GM23338 (cell line): ENCODE measurements at regions not wholly inside any gene's neighbourhood (a gene's known extent, or its start where the extent isn't known, plus 50 kb on each side); places are given as distances from the start of the nearest gene placed in this dataset.

Experiments
- ATAC-seq: fragments of 200-7000 bp; cut with Tn5 transposase; 3 replicates; pipeline ENCODE4 v1.9.1; 2020
- DNase-seq: peaks from one replicate; pipeline ENCODE4 v3.0.0-alpha.2; 2015; ENCODE audit warnings: low spot score
- H2AFZ ChIP-seq: fragments of 200-600 bp; sonication (generic); 2 replicates; pipeline ENCODE4 v1.8.0; 2016; ENCODE audit warnings: antibody characterized with exemption, mild to moderate bottlenecking, moderate library complexity
- H3F3A ChIP-seq: fragments of 200-600 bp; sonication (generic); replicated peaks from 2 replicates; pipeline ENCODE4 v1.8.0; 2017; ENCODE audit warnings: antibody characterized with exemption, mixed run types, low read depth
- H3K27ac ChIP-seq: fragments of 200-600 bp; sonication (generic); 2 replicates; pipeline ENCODE4 v1.6.1; 2016; ENCODE audit warnings: low read depth
- H3K27me3 ChIP-seq: fragments of 200-600 bp; sonication (generic); 2 replicates; pipeline ENCODE4 v1.8.0; 2016; ENCODE audit warnings: mild to moderate bottlenecking, mixed run types, moderate library complexity; ENCODE audit not compliant: insufficient read depth
- H3K36me3 ChIP-seq: fragments of 200-600 bp; sonication (generic); 2 replicates; pipeline ENCODE4 v1.8.0; 2016; ENCODE audit warnings: mild to moderate bottlenecking; ENCODE audit not compliant: insufficient read depth
- H3K4me1 ChIP-seq: fragments of 200-600 bp; sonication (generic); 2 replicates; pipeline ENCODE4 v1.8.0; 2016; ENCODE audit warnings: mild to moderate bottlenecking, moderate library complexity; ENCODE audit not compliant: insufficient read depth
- H3K4me2 ChIP-seq: fragments of 200-600 bp; sonication (generic); 2 replicates; pipeline ENCODE4 v1.7.1; 2017; ENCODE audit warnings: mixed run types
- H3K4me3 ChIP-seq: fragments of 200-600 bp; sonication (generic); 2 replicates; pipeline ENCODE4 v1.6.1; 2016; ENCODE audit warnings: mixed run types
- H3K79me2 ChIP-seq: fragments of 200-600 bp; sonication (generic); replicated peaks from 2 replicates; pipeline ENCODE4 v1.8.0; 2017; ENCODE audit warnings: mild to moderate bottlenecking; ENCODE audit not compliant: insufficient read depth
- H3K9me2 ChIP-seq: fragments of 200-600 bp; sonication (generic); 2 replicates; pipeline ENCODE4 v1.8.0; 2017; ENCODE audit not compliant: insufficient read depth
- H4K20me1 ChIP-seq: fragments of 200-600 bp; sonication (generic); replicated peaks from 2 replicates; pipeline ENCODE4 v1.8.0; 2017; ENCODE audit warnings: mild to moderate bottlenecking; ENCODE audit not compliant: insufficient read depth
- H3K27ac Mint-ChIP-seq: 2 replicates; pipeline ENCODE4 v1.8.0; 2020; ENCODE audit warnings: inconsistent platforms, mild to moderate bottlenecking, moderate library complexity, mixed read lengths
- H3K27me3 Mint-ChIP-seq: 3 replicates; pipeline ENCODE4 v1.8.0; 2022; ENCODE audit warnings: low read depth, mild to moderate bottlenecking, moderate library complexity, mixed read lengths, inconsistent platforms; ENCODE audit not compliant: insufficient read depth, poor library complexity
- H3K36me3 Mint-ChIP-seq: 3 replicates; pipeline ENCODE4 v1.8.0; 2021; ENCODE audit warnings: low read depth, mild to moderate bottlenecking, inconsistent platforms, moderate library complexity, mixed read lengths
- H3K4me1 Mint-ChIP-seq: 3 replicates; pipeline ENCODE4 v1.8.0; 2020; ENCODE audit warnings: mild to moderate bottlenecking, inconsistent platforms, mixed read lengths
- H3K4me3 Mint-ChIP-seq: 3 replicates; pipeline ENCODE4 v1.8.0; 2021; ENCODE audit warnings: moderate library complexity, mild to moderate bottlenecking, inconsistent platforms, mixed read lengths
- H3K9me3 Mint-ChIP-seq: 3 replicates; pipeline ENCODE4 v1.8.0; 2020; ENCODE audit warnings: moderate library complexity, mild to moderate bottlenecking, inconsistent platforms, mixed read lengths
- CREB1 ChIP-seq: fragments of 250-450 bp; sonication (Bioruptor Pico); IDR thresholded peaks from 2 replicates; pipeline ENCODE4 v1.5.0; 2020; ENCODE audit warnings: low read depth, mild to moderate bottlenecking, moderate library complexity
- CTCF ChIP-seq, 2 experiments: fragments of 200-600 bp in 1 of 2; sonication (generic) in 1 of 2; conservative IDR thresholded peaks; 2 replicates each; pipeline versions ENCODE4 v1.5.1 to v1.6.1; 2016 to 2017; ENCODE audit warnings: antibody characterized with exemption in 2 of 2, low read depth in 2 of 2, mild to moderate bottlenecking in 2 of 2, moderate library complexity in 1 of 2
- ETS1 ChIP-seq: IDR thresholded peaks from 2 replicates; pipeline ENCODE4 v1.6.1; 2016; ENCODE audit warnings: antibody characterized with exemption
- EZH2 ChIP-seq: fragments of 200-600 bp; sonication (generic); IDR thresholded peaks from one replicate; pipeline ENCODE4 v1.8.0; 2017; ENCODE audit warnings: antibody characterized with exemption, mild to moderate bottlenecking, low read depth; ENCODE audit not compliant: unreplicated experiment
- EZH2phosphoT487 ChIP-seq: fragments of 200-600 bp; sonication (generic); IDR thresholded peaks from one replicate; pipeline ENCODE4 v1.8.1; 2018; ENCODE audit warnings: antibody characterized with exemption; ENCODE audit not compliant: unreplicated experiment
- JUNB ChIP-seq: IDR thresholded peaks from one replicate; pipeline ENCODE4 v1.6.1; 2016; ENCODE audit warnings: antibody characterized with exemption; ENCODE audit not compliant: unreplicated experiment
- REST ChIP-seq: IDR thresholded peaks from one replicate; pipeline ENCODE4 v1.6.1; 2018; ENCODE audit warnings: antibody characterized with exemption; ENCODE audit not compliant: unreplicated experiment
- STAT1 ChIP-seq: IDR thresholded peaks from one replicate; pipeline ENCODE4 v1.6.1; 2016; ENCODE audit warnings: antibody characterized with exemption; ENCODE audit not compliant: unreplicated experiment
- ZNF331 ChIP-seq: fragments of 250-450 bp; sonication (Bioruptor Pico); IDR thresholded peaks from 2 replicates; pipeline ENCODE4 v1.5.0; 2020; ENCODE audit warnings: low read depth, mild to moderate bottlenecking, moderate library complexity
- ZNF462 ChIP-seq: fragments of 250-450 bp; sonication (Bioruptor Pico); IDR thresholded peaks from 2 replicates; pipeline ENCODE4 v1.5.0; 2020; ENCODE audit warnings: mild to moderate bottlenecking, moderate library complexity

GRCh38 chr6:92840246-92840930 is 579.0 kb downstream of the EPHA7 start (continued):
- no peak for TF ChIP-seq ZNF462 (CRISPR knock-in tag)

- Histone ChIP-seq H3K36me3 (no peaks in the 10 kb centered on the region), H3K4me3 (no peak overlapping the region), H2AFZ (no peak overlapping the region), H3F3A (no peaks in the 10 kb centered on the region), H3K79me2 (no peaks in the 10 kb centered on the region), H4K20me1 (no peaks in the 10 kb centered on the region), H3K9me2 (no peaks in the 10 kb centered on the region), H3K27me3 (no peaks in the 10 kb centered on the region), H3K4me1 (no peaks in the 10 kb centered on the region), H3K4me2 (no peak overlapping the region), H3K27ac (no peak overlapping the region)
- DNase-seq (no peak), ATAC-seq (no peak)
- Mint-ChIP-seq H3K4me3 (no peak overlapping the region), H3K4me1 (no peaks in the 10 kb centered on the region), H3K27me3 (no peaks in the 10 kb centered on the region), H3K27ac (no peak overlapping the region), H3K9me3 (peaks cover 12% of the 10 kb centered on the region; the same call in 2 of the 3 replicates), H3K36me3 (peaks cover 5% of the 10 kb centered on the region; the same call in 1 of the 3 replicates)
- no peak for TF ChIP-seq CTCF (conservative IDR thresholded peaks at IDR 0.05; ENCODE audit: low read depth in 2 of 2)
- no peak for TF ChIP-seq REST
- no peak for TF ChIP-seq EZH2phosphoT487
- no peak for TF ChIP-seq ETS1
- no peak for TF ChIP-seq EZH2
- TF ChIP-seq STAT1: no peak
- TF ChIP-seq ZNF331 (CRISPR knock-in tag): no peak
- TF ChIP-seq CREB1: no peak
- no peak for TF ChIP-seq JUNB
These were observed 590.6 kb downstream of the EPHA7 start for GRCh38 chr6:92828788-92829187.
